ENCODE measurements at regions not wholly inside any gene's neighbourhood (a gene's known extent, or its start where the extent isn't known, plus 50 kb on each side); places are given as distances from the start of the nearest gene placed in this dataset.

DNA sequence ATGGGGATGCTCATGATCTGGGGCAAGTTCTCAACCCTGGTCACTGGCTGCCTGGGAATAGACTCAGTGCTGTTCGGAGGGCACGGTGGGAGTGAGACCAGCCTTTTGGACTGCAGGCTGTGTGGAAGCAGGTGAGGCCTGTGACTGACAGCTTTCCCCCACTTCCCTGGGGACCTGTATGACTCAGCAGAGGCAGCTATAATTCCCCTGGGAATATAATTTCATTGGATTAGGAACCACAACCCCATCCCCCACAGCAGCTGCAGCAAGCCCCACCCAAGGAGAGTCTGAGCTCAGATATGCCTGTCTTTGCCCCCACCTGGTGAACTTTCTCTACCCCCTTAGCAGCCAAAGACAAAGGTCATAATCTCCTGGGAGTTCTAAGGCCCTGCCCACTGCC is 408.6 kb downstream of the PPP3CA start:
- no peak for TF ChIP-seq POLR2A (IDR thresholded peaks at IDR 0.05; ENCODE audit: low read depth, low read length)
- TF ChIP-seq CTCF (IDR thresholded peaks at IDR 0.05; ENCODE audit: extremely low read depth in 1 of 2, insufficient read depth in 1 of 2, low read depth in 1 of 2, low read length in 2 of 2), result no peak
- no peak for TF ChIP-seq EZH2 (IDR thresholded peaks at IDR 0.05; ENCODE audit: borderline replicate concordance, low read depth, low read length, severe bottlenecking)

Measured in endothelial cell of umbilical vein (primary cell).